ENCODE measurements at regions not wholly inside any gene's neighbourhood (a gene's known extent, or its start where the extent isn't known, plus 50 kb on each side); places are given as distances from the start of the nearest gene placed in this dataset.

- no peak for TF ChIP-seq POLR2A (IDR thresholded peaks at IDR 0.05; ENCODE audit: low read depth, low read length)
- no peak for TF ChIP-seq TAF1 (IDR thresholded peaks at IDR 0.05; ENCODE audit: borderline replicate concordance, low read depth, low read length)
These were observed 843.0 kb downstream of the PCDH17 start for GRCh38 chr13:58474581-58474980.

All from GM12892 (cell line).